SK-N-SH (cell line): ENCODE measurements at regions not wholly inside any gene's neighbourhood (a gene's known extent, or its start where the extent isn't known, plus 50 kb on each side); places are given as distances from the start of the nearest gene placed in this dataset.

Experiments used
- CTCF ChIA-PET: fragments of 300-600, 350-600 bp; formaldehyde crosslinking; extraction: SDS; loops from one replicate; lab custom pipeline; 2021; lab: Yijun Ruan, JAX
- POLR2A ChIA-PET: fragments of 350-600 bp; sonication (Branson Sonifier 250); formaldehyde crosslinking; extraction: SDS; loops from one replicate; lab custom pipeline; 2020; ENCODE audit warnings: antibody characterized with exemption, inconsistent platforms; lab: Yijun Ruan, JAX
- DNase-seq: peaks from one replicate; pipeline ENCODE4 v3.0.0; 2012
- H2AFZ ChIP-seq: fragments of 200-600 bp; sonication (generic); 2 replicates; pipeline ENCODE4 v1.8.1; 2016; ENCODE audit warnings: antibody characterized with exemption, mild to moderate bottlenecking, low read depth
- H3F3A ChIP-seq: fragments of 200-600 bp; sonication (generic); replicated peaks from 2 replicates; pipeline ENCODE3; 2016; ENCODE audit warnings: antibody characterized with exemption, mild to moderate bottlenecking; ENCODE audit not compliant: insufficient read depth
- H3K27ac ChIP-seq, 2 experiments: fragments of 200-500 bp in 1 of 2; fragments of 200-600 bp in 1 of 2; sonication (Bioruptor generic) in 1 of 2; sonication (generic), shearing (Covaris generic) in 1 of 2; 2 replicates each; pipeline versions ENCODE4 v1.5.1 to v1.6.1; 2014 to 2016; ENCODE audit warnings: low read depth in 2 of 2, inconsistent platforms in 1 of 2, low read length in 1 of 2, mild to moderate bottlenecking in 1 of 2, mixed read lengths in 1 of 2
- H3K27me3 ChIP-seq: fragments of 200-600 bp; sonication (generic), shearing (Covaris generic); 2 replicates; pipeline ENCODE4 v1.6.1; 2016; ENCODE audit warnings: mixed run types; ENCODE audit not compliant: insufficient read depth
- H3K36me3 ChIP-seq, 2 experiments: fragments of 200-500 bp in 1 of 2; fragments of 200-600 bp in 1 of 2; sonication (Bioruptor generic) in 1 of 2; sonication (generic) in 1 of 2; replicated peaks in 1 of 2; 2 replicates each; pipeline versions ENCODE3 to v1.5.1; 2014 to 2016; ENCODE audit warnings: low read length in 1 of 2, mild to moderate bottlenecking in 1 of 2; ENCODE audit not compliant: insufficient read depth in 2 of 2, control insufficient read depth in 1 of 2
- H3K4me1 ChIP-seq, 2 experiments: fragments of 200-500 bp in 1 of 2; fragments of 200-600 bp in 1 of 2; sonication (Bioruptor generic) in 1 of 2; sonication (generic), shearing (Covaris generic) in 1 of 2; 2 replicates each; pipeline versions ENCODE4 v1.5.1 to v1.6.1; 2014 to 2016; ENCODE audit warnings: low read depth in 1 of 2, low read length in 1 of 2, mixed run types in 1 of 2; ENCODE audit not compliant: insufficient read depth in 2 of 2, control insufficient read depth in 1 of 2
- H3K4me2 ChIP-seq: fragments of 200-600 bp; sonication (generic), shearing (Covaris generic); 2 replicates; pipeline ENCODE4 v1.6.1; 2017; ENCODE audit warnings: mixed run types
- H3K4me3 ChIP-seq, 2 experiments: fragments of 200-500 bp in 1 of 2; fragments of 200-600 bp in 1 of 2; sonication (Bioruptor generic) in 1 of 2; sonication (generic), shearing (Covaris generic) in 1 of 2; 2 replicates each; pipeline versions ENCODE4 v1.5.1 to v1.8.1; 2014 to 2016; ENCODE audit warnings: low read depth in 2 of 2, inconsistent platforms in 1 of 2, low read length in 1 of 2, mild to moderate bottlenecking in 1 of 2, mixed read lengths in 1 of 2, moderate library complexity in 1 of 2
- H3K79me2 ChIP-seq: fragments of 200-600 bp; sonication (generic); 2 replicates; pipeline ENCODE4 v1.8.1; 2017; ENCODE audit warnings: mild to moderate bottlenecking; ENCODE audit not compliant: insufficient read depth
- H3K9ac ChIP-seq: fragments of 200-600 bp; sonication (generic); 2 replicates; pipeline ENCODE4 v1.6.1; 2017; ENCODE audit warnings: mixed run types
- H3K9me2 ChIP-seq: fragments of 200-600 bp; sonication (generic); 2 replicates; pipeline ENCODE4 v1.6.1; 2017; ENCODE audit warnings: mixed run types
- H3K9me3 ChIP-seq: fragments of 200-600 bp; sonication (generic); 2 replicates; pipeline ENCODE4 v1.6.1; 2017; ENCODE audit warnings: mixed run types, mild to moderate bottlenecking, moderate library complexity
- H4K20me1 ChIP-seq: fragments of 200-600 bp; sonication (generic); 2 replicates; pipeline ENCODE4 v1.6.1; 2017; ENCODE audit warnings: mild to moderate bottlenecking, mixed run types; ENCODE audit not compliant: insufficient read depth
- FOXM1 ChIP-seq: IDR thresholded peaks from 2 replicates; pipeline ENCODE4 v1.4.0; 2012; ENCODE audit warnings: low read depth, mild to moderate bottlenecking
- NFIC ChIP-seq: IDR thresholded peaks from 2 replicates; pipeline ENCODE4 v1.4.0; 2012; ENCODE audit warnings: borderline replicate concordance
- RAD21 ChIP-seq: IDR thresholded peaks from 2 replicates; pipeline ENCODE4 v1.6.1; 2012; ENCODE audit warnings: mild to moderate bottlenecking, low read length
- SIN3A ChIP-seq: IDR thresholded peaks from 2 replicates; pipeline ENCODE4 v1.6.1; 2012; ENCODE audit warnings: low read depth, mild to moderate bottlenecking, low read length, moderate library complexity, borderline replicate concordance
- TEAD4 ChIP-seq: IDR thresholded peaks from 2 replicates; pipeline ENCODE4 v1.4.0; 2012; ENCODE audit warnings: mild to moderate bottlenecking, borderline replicate concordance; ENCODE audit not compliant: insufficient read depth
- USF1 ChIP-seq: IDR thresholded peaks from 2 replicates; pipeline ENCODE4 v1.4.0; 2012; ENCODE audit warnings: low read depth, borderline replicate concordance
- USF2 ChIP-seq: fragments of 150-350 bp; IDR thresholded peaks from 2 replicates; pipeline ENCODE4 v1.6.1; 2017; ENCODE audit warnings: antibody characterized with exemption, low read length, low read depth, borderline replicate concordance
- ZBTB33 ChIP-seq: IDR thresholded peaks from 2 replicates; pipeline ENCODE4 v1.4.0; 2012; ENCODE audit warnings: low read depth, borderline replicate concordance
- WGBS: methylation state at CpG from one replicate; pipeline ENCODE4 v1.1.6; 2017; ENCODE audit warnings: low lambda C conversion rate; 5-methylcytosine and 5-hydroxymethylcytosine counted together

DNA sequence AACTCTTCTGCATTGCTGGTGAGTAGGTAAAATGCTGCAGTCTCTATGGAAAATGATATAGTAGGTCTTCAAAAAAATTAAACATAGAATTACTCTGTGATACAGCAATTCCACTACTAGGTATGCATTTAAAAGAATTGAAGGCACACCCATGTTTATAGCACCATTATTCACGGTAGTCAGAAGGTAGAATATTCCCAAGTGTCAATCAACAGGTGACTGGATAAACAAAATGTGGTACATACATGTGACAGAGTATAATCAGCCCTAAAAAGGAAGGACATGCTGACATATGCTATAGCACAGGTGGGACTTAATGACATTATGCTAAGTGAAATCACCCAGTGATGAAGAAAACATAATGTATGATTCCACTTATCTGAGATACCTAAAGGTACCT lies 123.3 kb downstream of the CCER1 start:
- H3K27ac ChIP-seq, result no peak overlapping the region
- H3K36me3 ChIP-seq, result no peaks in the 10 kb centered on the region
- WGBS, result 54% methylated on average over 1 of the region's 1 CpG
- no peaks in the 10 kb centered on the region for H3K9me2 ChIP-seq
- H3K9me3 ChIP-seq, result no peaks in the 10 kb centered on the region
- no peak overlapping the region for H3K4me3 ChIP-seq
- H4K20me1 ChIP-seq, result no peaks in the 10 kb centered on the region
- H3K4me2 ChIP-seq, result no peak overlapping the region
- no peak overlapping the region for H2AFZ ChIP-seq
- H3K9ac ChIP-seq, result no peak overlapping the region
- no peak for DNase-seq
- H3F3A ChIP-seq, result no peaks in the 10 kb centered on the region
- no peaks in the 10 kb centered on the region for H3K27me3 ChIP-seq
- TF ChIP-seq SIN3A, result no peak
- TF ChIP-seq FOXM1, result no peak
- no peak for TF ChIP-seq TEAD4
- no peak for TF ChIP-seq NFIC
- TF ChIP-seq USF2, result no peak
- TF ChIP-seq RAD21, result no peak
- TF ChIP-seq USF1, result no peak
- ChIA-PET POLR2A (no interaction called here), CTCF (no interaction called here)
- no peaks in the 10 kb centered on the region for H3K79me2 ChIP-seq
- peaks cover 0 to 20% of the 10 kb centered on the region in 2 experiments; a peak in 2 of 4 replicates for H3K4me1 ChIP-seq

GRCh38 chr12:90829044-90829443 lies 125.9 kb downstream of the CCER1 start:
- CTCF ChIA-PET, result interaction anchor here (1.2 kb wide), 1 partner anchor 25 kb away, joined by 7 read pairs; no protein-coding TSS in a partner anchor
- Histone ChIP-seq H3K4me3 (no peak overlapping the region), H3K27ac (no peak overlapping the region), H3K4me1 (no peaks in the 10 kb centered on the region; a peak in 1 of 4 replicates), H2AFZ (no peak overlapping the region), H3K9ac (no peak overlapping the region)
- no peak for TF ChIP-seq USF1
- TF ChIP-seq RAD21, result no peak
- TF ChIP-seq ZBTB33, result no peak
- TF ChIP-seq, all 33 proteins: peak for 0
- H3K9me2 ChIP-seq, result no peaks in the 10 kb centered on the region
- H3K4me2 ChIP-seq, result no peak overlapping the region
- no peaks in the 10 kb centered on the region for H4K20me1 ChIP-seq
- no peaks in the 10 kb centered on the region for H3K79me2 ChIP-seq
- H3K27me3 ChIP-seq, result no peaks in the 10 kb centered on the region
- H3K9me3 ChIP-seq, result no peaks in the 10 kb centered on the region
- 21% methylated on average over 1 of the region's 1 CpG for WGBS
- H3F3A ChIP-seq, result no peaks in the 10 kb centered on the region
- no peaks in the 10 kb centered on the region for H3K36me3 ChIP-seq
- POLR2A ChIA-PET, result no interaction called here
- DNase-seq, result no peak
